D721Med (cell line): ENCODE measurements at regions not wholly inside any gene's neighbourhood (a gene's known extent, or its start where the extent isn't known, plus 50 kb on each side); places are given as distances from the start of the nearest gene placed in this dataset.

Source experiments
- DNase-seq: peaks from one replicate; pipeline ENCODE4 v3.0.0; 2011; ENCODE audit warnings: low spot score; ENCODE audit not compliant: insufficient read length
- FAIRE-seq: peaks from 2 replicates; lab custom pipeline; 2011; peaks lifted over from hg19 to GRCh38; lab: Jason Lieb, UNC
- TF ChIP-seq, protein P1 (sequence below): IDR thresholded peaks from 2 replicates; pipeline ENCODE4 v1.5.1; 2012; ENCODE audit warnings: mild to moderate bottlenecking, control low read depth; ENCODE audit not compliant: insufficient read depth; ENCODE audit errors: missing control alignments

DNA sequence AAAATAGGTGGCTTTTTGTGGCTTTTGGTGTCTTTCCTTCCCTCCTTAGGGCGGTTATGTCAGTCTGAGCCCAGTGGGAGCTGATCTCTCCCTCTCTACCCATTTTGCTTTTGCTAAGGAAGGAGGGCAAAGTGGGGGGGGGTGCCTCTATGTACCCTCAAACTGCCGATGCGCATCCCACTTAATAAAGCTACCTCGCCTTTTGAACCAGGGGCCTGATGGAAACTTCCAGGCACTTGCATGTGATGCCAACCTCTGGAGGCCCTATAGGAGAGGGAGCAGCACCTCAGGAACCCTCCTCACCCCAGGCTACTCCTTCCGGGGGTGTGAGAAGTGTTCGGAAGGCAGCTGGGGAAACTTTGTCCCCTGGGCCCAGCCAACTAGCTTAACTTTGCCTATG is 97.0 kb upstream of the HSD17B12 start:
- FAIRE-seq = no peak
- TF ChIP-seq, protein P1, sequence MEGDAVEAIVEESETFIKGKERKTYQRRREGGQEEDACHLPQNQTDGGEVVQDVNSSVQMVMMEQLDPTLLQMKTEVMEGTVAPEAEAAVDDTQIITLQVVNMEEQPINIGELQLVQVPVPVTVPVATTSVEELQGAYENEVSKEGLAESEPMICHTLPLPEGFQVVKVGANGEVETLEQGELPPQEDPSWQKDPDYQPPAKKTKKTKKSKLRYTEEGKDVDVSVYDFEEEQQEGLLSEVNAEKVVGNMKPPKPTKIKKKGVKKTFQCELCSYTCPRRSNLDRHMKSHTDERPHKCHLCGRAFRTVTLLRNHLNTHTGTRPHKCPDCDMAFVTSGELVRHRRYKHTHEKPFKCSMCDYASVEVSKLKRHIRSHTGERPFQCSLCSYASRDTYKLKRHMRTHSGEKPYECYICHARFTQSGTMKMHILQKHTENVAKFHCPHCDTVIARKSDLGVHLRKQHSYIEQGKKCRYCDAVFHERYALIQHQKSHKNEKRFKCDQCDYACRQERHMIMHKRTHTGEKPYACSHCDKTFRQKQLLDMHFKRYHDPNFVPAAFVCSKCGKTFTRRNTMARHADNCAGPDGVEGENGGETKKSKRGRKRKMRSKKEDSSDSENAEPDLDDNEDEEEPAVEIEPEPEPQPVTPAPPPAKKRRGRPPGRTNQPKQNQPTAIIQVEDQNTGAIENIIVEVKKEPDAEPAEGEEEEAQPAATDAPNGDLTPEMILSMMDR = no peak

DNA sequence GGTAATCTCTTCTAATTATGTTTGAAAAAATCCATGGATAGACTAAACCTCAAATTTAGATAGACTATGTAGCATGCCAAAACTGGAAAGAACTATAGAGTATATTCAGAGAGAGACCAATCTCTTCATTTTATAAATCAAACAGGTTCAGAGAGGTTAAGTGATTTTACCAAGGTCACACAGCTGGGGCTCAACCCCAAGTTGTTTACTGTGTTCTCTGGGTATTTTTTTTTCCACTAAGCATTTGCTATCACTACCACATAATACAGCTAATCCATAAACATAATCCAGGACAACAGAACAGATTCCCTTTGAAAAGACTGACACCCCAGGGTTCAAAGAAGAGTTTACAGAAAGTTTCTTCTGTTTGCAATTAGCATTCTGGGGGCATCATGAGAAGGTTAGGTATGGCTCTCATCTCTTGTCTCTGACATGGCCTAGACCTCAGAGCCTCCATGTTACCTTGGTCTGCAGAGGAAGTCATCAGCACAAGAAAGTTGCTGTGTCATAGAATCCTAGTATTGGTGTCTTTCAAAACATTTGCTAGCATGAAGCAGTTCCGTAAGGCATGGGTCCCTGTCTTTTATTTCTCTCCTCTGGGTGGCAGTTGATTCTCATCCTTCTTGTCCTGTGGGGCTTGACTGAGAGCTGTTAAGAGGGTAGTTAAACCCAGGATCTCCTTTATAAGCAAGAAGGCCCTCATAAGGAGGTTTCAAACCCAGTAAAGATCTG is 94.5 kb upstream of the HSD17B12 start:
- TF ChIP-seq, protein P1 = no peak
- DNase-seq (no peak), FAIRE-seq (no peak)

More for the DNA sequence above, 97.0 kb upstream of the HSD17B12 start:
- DNase-seq = no peak

DNA sequence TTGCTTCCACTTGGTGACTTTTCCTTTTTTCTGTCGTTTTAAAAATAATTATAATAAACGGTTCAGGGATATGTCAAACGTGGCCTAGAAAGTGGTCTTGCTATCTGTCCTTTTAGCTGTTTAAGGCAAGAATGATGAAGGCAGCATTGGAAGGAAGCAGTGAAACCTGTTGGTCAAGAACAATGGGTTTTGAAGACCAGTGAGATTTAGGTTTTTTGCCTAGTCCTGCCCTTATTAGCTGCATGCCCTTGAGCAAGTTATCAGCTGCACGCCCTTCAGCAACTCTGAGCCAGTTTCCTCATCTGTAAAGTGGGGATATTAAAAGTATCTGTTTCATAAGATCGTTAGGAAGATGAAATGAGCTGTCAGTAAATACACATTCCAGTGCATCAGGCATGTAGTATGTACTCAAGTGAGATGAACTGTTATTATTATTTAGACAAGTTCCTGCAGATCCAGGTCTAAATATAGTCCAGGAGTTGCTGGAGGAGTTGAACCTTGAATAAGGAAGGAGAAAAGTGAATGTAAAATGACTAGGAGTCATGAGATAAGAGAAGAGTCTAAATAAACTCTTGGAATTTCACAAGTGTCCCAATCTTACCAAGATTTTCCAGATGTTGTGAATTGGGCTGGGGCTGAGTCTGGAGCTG is 90.8 kb upstream of the HSD17B12 start:
- FAIRE-seq (no peak), DNase-seq (no peak)
- TF ChIP-seq, protein P1 = no peak

DNA sequence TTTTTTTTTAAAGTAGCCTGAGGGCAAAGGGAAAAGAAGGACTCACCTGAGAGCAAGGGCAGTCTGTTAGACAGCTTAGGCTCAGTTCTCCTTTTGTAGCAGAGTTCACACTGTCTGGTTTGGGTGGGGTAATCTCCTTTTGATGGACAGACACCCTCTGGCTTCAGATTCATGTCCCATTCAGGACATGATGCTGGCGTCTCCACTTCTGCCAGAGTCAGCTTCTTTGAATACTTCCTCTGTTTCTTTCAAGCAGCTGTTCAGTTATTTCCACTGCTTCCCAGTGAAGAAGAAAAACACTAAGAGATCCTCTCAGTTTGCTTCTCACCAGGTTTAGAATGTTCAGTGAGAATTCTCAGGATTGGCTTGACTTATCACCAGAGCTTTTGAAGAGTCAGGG is 79.0 kb upstream of the HSD17B12 start:
- TF ChIP-seq, protein P1 = no peak
- no peak for FAIRE-seq
- no peak for DNase-seq

DNA sequence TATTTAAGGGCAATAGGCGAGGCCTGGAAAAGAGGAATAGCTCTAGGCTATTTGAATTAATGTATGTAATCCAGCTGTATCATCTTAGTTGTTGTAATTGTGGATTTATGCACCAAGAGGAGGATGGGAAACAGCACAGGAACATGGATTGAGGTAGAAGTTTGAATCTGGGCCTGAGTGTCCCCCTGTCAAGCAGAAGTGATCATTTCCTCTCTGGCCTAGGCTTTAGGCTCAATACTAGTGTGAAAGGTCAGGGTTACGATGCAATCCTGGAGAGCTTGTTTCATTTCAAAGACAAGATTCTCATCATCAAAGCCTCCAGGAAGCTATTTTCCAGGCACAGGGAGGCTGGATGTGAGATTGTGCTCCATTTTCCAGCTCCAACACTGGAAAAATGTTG is 77.9 kb upstream of the HSD17B12 start:
- DNase-seq (no peak), FAIRE-seq (no peak)
- TF ChIP-seq, protein P1 = no peak

DNA sequence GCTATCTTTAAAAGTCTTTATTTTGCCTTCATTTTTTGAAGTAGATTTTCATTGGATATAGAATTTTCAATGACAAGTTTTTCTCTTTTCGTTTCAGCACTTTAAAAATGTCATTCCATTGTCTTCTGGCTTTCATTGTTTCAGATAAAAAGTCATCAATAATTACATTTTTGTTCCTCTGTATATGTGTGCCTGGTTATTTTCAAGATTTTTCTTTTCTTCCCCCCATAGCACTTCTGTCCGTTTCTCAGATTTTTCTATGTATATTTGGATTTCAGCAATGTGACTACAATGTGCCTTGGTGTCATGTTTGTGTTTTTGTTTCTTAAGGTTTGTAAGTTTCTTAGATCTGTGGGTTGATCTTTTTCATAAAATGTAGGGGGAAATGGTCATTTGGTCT is 66.3 kb upstream of the HSD17B12 start:
- FAIRE-seq (no peak), DNase-seq (no peak)
- TF ChIP-seq, protein P1 = no peak

DNA sequence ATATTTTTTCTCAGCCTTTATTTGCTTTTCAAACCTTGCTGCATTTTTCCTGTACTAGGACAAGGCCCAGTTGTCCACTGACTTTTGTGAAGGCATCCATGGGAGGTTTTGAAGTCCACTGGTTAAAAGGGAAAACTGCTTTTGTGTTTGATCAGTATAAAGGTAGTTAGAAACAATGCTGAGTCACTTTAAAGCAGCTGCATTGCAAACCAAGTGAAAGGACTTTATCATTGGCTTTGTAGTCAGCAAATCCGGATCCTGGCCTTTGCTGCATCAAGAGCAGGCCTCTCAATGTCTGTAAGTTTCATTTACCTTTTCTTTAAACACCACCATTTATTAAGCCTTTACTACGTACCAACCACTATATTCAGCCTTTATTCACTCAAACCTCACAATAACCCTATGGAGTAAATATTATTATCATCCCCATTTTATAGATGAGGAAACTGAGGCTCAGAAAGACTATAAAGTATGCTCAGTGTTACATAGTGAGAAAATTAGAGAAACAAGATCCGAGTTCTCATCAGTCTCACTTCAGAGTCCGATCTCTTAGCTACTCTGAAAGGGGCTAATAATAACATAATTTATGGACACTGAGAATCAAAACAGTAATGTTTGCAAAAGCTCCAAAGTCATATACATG is 60.6 kb upstream of the HSD17B12 start:
- TF ChIP-seq, protein P1 = no peak
- FAIRE-seq (no peak), DNase-seq (no peak)
